ENCODE measurements at regions not wholly inside any gene's neighbourhood (a gene's known extent, or its start where the extent isn't known, plus 50 kb on each side); places are given as distances from the start of the nearest gene placed in this dataset.

- no peaks in the 10 kb centered on the region for H3K4me1 ChIP-seq
- no peaks in the 10 kb centered on the region for H3K9me3 ChIP-seq
- H3K27ac ChIP-seq, result no peak overlapping the region
- TF ChIP-seq CTCF (IDR thresholded peaks at IDR 0.05), result no peak
- no peaks in the 10 kb centered on the region for H3K27me3 ChIP-seq (ENCODE audit: low read depth)
- H3K36me3 ChIP-seq, result no peaks in the 10 kb centered on the region
- intact Hi-C loops (cut with DNase I), result no loop called here
- no peak for DNase-seq
- H3K4me3 ChIP-seq, result no peak overlapping the region
- ATAC-seq, result no peak
These were observed 342.6 kb upstream of the NRG3 start for GRCh38 chr10:81532403-81532802.

GRCh38 chr10:81534991-81535390, 340.0 kb upstream of the NRG3 start:
- Histone ChIP-seq H3K36me3 (no peaks in the 10 kb centered on the region), H3K4me3 (no peak overlapping the region), H3K27ac (no peak overlapping the region), H3K9me3 (no peaks in the 10 kb centered on the region), H3K4me1 (no peaks in the 10 kb centered on the region), H3K27me3 (ENCODE audit: low read depth) (no peaks in the 10 kb centered on the region)
- ATAC-seq (no peak), DNase-seq (no peak)
- TF ChIP-seq CTCF (IDR thresholded peaks at IDR 0.05), result no peak
- intact Hi-C loops (cut with DNase I), result no loop called here

- Histone ChIP-seq H3K4me3 (no peak overlapping the region), H3K9me3 (no peaks in the 10 kb centered on the region), H3K4me1 (no peaks in the 10 kb centered on the region), H3K27ac (no peak overlapping the region), H3K27me3 (ENCODE audit: low read depth) (no peaks in the 10 kb centered on the region), H3K36me3 (no peaks in the 10 kb centered on the region)
- TF ChIP-seq CTCF (IDR thresholded peaks at IDR 0.05), result no peak
- intact Hi-C loops (cut with DNase I), result no loop called here
- ATAC-seq (no peak), DNase-seq (no peak)
These were observed 333.5 kb upstream of the NRG3 start for GRCh38 chr10:81541517-81541916.

GRCh38 chr10:81546243-81546642, 328.8 kb upstream of the NRG3 start:
- H3K27ac ChIP-seq, result no peak overlapping the region
- H3K36me3 ChIP-seq, result no peaks in the 10 kb centered on the region
- no peak overlapping the region for H3K4me3 ChIP-seq
- H3K9me3 ChIP-seq, result peaks cover 5% of the 10 kb centered on the region
- DNase-seq (no peak), ATAC-seq (no peak)
- H3K27me3 ChIP-seq (ENCODE audit: low read depth), result no peaks in the 10 kb centered on the region
- no peaks in the 10 kb centered on the region for H3K4me1 ChIP-seq
- intact Hi-C loops (cut with DNase I), result no loop called here
- no peak for TF ChIP-seq CTCF (IDR thresholded peaks at IDR 0.05)

- no peak overlapping the region for H3K4me3 ChIP-seq
- no peak for TF ChIP-seq CTCF (IDR thresholded peaks at IDR 0.05)
- ATAC-seq, result no peak
- H3K4me1 ChIP-seq, result no peaks in the 10 kb centered on the region
- H3K27ac ChIP-seq, result no peak overlapping the region
- H3K36me3 ChIP-seq, result no peaks in the 10 kb centered on the region
- no peak for DNase-seq
- no peaks in the 10 kb centered on the region for H3K27me3 ChIP-seq (ENCODE audit: low read depth)
- intact Hi-C loops (cut with DNase I), result no loop called here
- H3K9me3 ChIP-seq, result peaks cover 5% of the 10 kb centered on the region
These were observed 326.8 kb upstream of the NRG3 start for GRCh38 chr10:81548160-81548559.

GRCh38 chr10:81564143-81564542, 310.9 kb upstream of the NRG3 start:
- DNase-seq (no peak), ATAC-seq (no peak)
- Histone ChIP-seq H3K36me3 (no peaks in the 10 kb centered on the region), H3K9me3 (no peaks in the 10 kb centered on the region), H3K27me3 (ENCODE audit: low read depth) (no peaks in the 10 kb centered on the region), H3K4me3 (no peak overlapping the region), H3K4me1 (no peaks in the 10 kb centered on the region), H3K27ac (no peak overlapping the region)
- TF ChIP-seq CTCF (IDR thresholded peaks at IDR 0.05), result no peak
- intact Hi-C loops (cut with DNase I), result no loop called here

Data from lower lobe of right lung (tissue), 2 donors.